ENCODE measurements at regions not wholly inside any gene's neighbourhood (a gene's known extent, or its start where the extent isn't known, plus 50 kb on each side); places are given as distances from the start of the nearest gene placed in this dataset.

- no peak for DNase-seq (ENCODE audit: low spot score)
Observed at GRCh38 chr4:176507845-176508533, 188.2 kb downstream of the SPCS3 start.

- DNase-seq (ENCODE audit: low spot score): no peak
Observed at GRCh38 chr4:176508780-176509331, 189.1 kb downstream of the SPCS3 start.

- DNase-seq (ENCODE audit: low spot score): no peak
Observed at GRCh38 chr4:176525576-176525975, 205.8 kb downstream of the SPCS3 start.

- DNase-seq (ENCODE audit: low spot score): no peak
Observed at GRCh38 chr4:176526704-176527103, 206.9 kb downstream of the SPCS3 start.

GRCh38 chr4:176529574-176529973 is 209.8 kb downstream of the SPCS3 start:
- no peak for DNase-seq (ENCODE audit: low spot score)

GRCh38 chr4:176533159-176533558 is 213.4 kb downstream of the SPCS3 start:
- no peak for DNase-seq (ENCODE audit: low spot score)

- DNase-seq (ENCODE audit: low spot score): no peak
Observed at GRCh38 chr4:176534566-176534965, 214.8 kb downstream of the SPCS3 start.

- no peak for DNase-seq (ENCODE audit: low spot score)
Observed at GRCh38 chr4:176538217-176538925, 218.6 kb downstream of the SPCS3 start.

- no peak for DNase-seq (ENCODE audit: low spot score)
Observed at GRCh38 chr4:176539091-176539784, 219.5 kb downstream of the SPCS3 start.

GRCh38 chr4:176539785-176540175 is 220.0 kb downstream of the SPCS3 start:
- DNase-seq (ENCODE audit: low spot score): no peak

GRCh38 chr4:176540814-176541213 is 221.0 kb downstream of the SPCS3 start:
- DNase-seq (ENCODE audit: low spot score): no peak

GRCh38 chr4:176545872-176546271 is 226.1 kb downstream of the SPCS3 start:
- DNase-seq (ENCODE audit: low spot score): no peak

- DNase-seq (ENCODE audit: low spot score): no peak
Observed at GRCh38 chr4:176546975-176547374, 227.2 kb downstream of the SPCS3 start.

- no peak for DNase-seq (ENCODE audit: low spot score)
Observed at GRCh38 chr4:176548571-176548970, 228.8 kb downstream of the SPCS3 start.

GRCh38 chr4:176549161-176549865 is 229.5 kb downstream of the SPCS3 start:
- no peak for DNase-seq (ENCODE audit: low spot score)

- no peak for DNase-seq (ENCODE audit: low spot score)
Observed at GRCh38 chr4:176558661-176559060, 234.1 kb downstream of the VEGFC start.

GRCh38 chr4:176561368-176561767 is 231.4 kb downstream of the VEGFC start:
- DNase-seq (ENCODE audit: low spot score): no peak

GRCh38 chr4:176563591-176563990 is 229.1 kb downstream of the VEGFC start:
- no peak for DNase-seq (ENCODE audit: low spot score)

GRCh38 chr4:176565049-176565448 is 227.7 kb downstream of the VEGFC start:
- no peak for DNase-seq (ENCODE audit: low spot score)

GRCh38 chr4:176566769-176567168 is 226.0 kb downstream of the VEGFC start:
- DNase-seq (ENCODE audit: low spot score): no peak

- no peak for DNase-seq (ENCODE audit: low spot score)
Observed at GRCh38 chr4:176568238-176568637, 224.5 kb downstream of the VEGFC start.

GRCh38 chr4:176569301-176569700 is 223.4 kb downstream of the VEGFC start:
- DNase-seq (ENCODE audit: low spot score): no peak
